ENCODE measurements at regions not wholly inside any gene's neighbourhood (a gene's known extent, or its start where the extent isn't known, plus 50 kb on each side); places are given as distances from the start of the nearest gene placed in this dataset.

- no peaks in the 10 kb centered on the region for H3K36me3 Mint-ChIP-seq
- no peaks in the 10 kb centered on the region for H3K9me3 Mint-ChIP-seq
- no peak overlapping the region for H3K27ac Mint-ChIP-seq
- TF ChIP-seq, protein P1, sequence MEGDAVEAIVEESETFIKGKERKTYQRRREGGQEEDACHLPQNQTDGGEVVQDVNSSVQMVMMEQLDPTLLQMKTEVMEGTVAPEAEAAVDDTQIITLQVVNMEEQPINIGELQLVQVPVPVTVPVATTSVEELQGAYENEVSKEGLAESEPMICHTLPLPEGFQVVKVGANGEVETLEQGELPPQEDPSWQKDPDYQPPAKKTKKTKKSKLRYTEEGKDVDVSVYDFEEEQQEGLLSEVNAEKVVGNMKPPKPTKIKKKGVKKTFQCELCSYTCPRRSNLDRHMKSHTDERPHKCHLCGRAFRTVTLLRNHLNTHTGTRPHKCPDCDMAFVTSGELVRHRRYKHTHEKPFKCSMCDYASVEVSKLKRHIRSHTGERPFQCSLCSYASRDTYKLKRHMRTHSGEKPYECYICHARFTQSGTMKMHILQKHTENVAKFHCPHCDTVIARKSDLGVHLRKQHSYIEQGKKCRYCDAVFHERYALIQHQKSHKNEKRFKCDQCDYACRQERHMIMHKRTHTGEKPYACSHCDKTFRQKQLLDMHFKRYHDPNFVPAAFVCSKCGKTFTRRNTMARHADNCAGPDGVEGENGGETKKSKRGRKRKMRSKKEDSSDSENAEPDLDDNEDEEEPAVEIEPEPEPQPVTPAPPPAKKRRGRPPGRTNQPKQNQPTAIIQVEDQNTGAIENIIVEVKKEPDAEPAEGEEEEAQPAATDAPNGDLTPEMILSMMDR (conservative IDR thresholded peaks at IDR 0.05) = no peak
- no peak for DNase-seq (ENCODE audit: extremely low spot score, unreplicated experiment)
- H3K4me3 Mint-ChIP-seq = no peak overlapping the region
- H3K27me3 Mint-ChIP-seq = no peaks in the 10 kb centered on the region
- no peaks in the 10 kb centered on the region for H3K4me1 Mint-ChIP-seq (ENCODE audit: unreplicated experiment)
These were observed 145.5 kb downstream of the MPP7 start for GRCh38 chr10:28157379-28157778.

DNA sequence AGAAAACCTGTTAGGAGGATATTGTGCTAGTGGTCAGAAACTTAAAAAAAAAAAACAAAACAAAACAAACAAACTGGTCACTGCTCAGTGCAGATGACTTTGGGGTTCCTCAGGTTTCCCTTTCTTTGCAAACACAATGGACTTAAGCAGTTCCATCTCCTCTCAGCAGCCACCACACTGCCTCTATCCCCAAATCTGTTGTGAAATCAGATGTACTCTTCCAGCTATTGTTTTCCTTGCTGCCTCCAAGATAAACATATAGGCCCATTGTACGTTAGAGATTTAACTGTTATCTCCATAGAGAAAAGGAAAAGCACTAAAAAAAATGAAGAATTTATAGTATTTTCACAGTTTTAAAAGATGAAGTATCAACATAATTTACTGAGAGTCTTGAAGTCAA is 147.1 kb downstream of the MPP7 start:
- Mint-ChIP-seq H3K4me1 (ENCODE audit: unreplicated experiment) (no peaks in the 10 kb centered on the region), H3K36me3 (no peaks in the 10 kb centered on the region), H3K4me3 (no peak overlapping the region), H3K9me3 (no peaks in the 10 kb centered on the region), H3K27me3 (peaks cover 3% of the 10 kb centered on the region), H3K27ac (no peak overlapping the region)
- TF ChIP-seq, protein P1 (conservative IDR thresholded peaks at IDR 0.05) = no peak
- DNase-seq (ENCODE audit: extremely low spot score, unreplicated experiment) = no peak

GRCh38 chr10:28151636-28152035 is 151.2 kb downstream of the MPP7 start:
- Mint-ChIP-seq H3K4me3 (no peak overlapping the region), H3K9me3 (no peaks in the 10 kb centered on the region), H3K4me1 (ENCODE audit: unreplicated experiment) (peaks cover 4% of the 10 kb centered on the region), H3K36me3 (no peaks in the 10 kb centered on the region), H3K27ac (no peak overlapping the region), H3K27me3 (peaks cover 3% of the 10 kb centered on the region)
- TF ChIP-seq, protein P1 (conservative IDR thresholded peaks at IDR 0.05) = no peak
- no peak for DNase-seq (ENCODE audit: extremely low spot score, unreplicated experiment)

DNA sequence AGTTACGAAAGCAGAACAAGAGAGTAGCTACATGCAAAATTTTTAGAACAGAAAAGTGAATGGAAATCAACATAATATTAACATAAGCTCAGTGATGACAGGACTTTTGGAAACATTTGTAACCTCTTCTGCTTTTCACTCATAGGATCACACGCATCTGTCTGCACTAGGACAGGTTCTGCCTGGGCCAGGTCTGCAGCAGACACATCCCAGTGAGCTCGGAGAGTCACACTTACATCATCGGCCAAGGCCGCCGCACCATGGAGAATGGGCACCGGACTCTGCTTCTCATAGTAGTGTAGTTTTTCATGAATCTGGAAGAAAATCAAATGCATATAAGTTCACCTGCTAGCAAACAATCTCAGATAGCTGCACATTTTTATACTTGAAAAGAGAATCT is 150.9 kb upstream of the ODAD2 start:
- Mint-ChIP-seq H3K27ac (no peak overlapping the region), H3K9me3 (no peaks in the 10 kb centered on the region), H3K27me3 (peaks cover 3% of the 10 kb centered on the region), H3K4me3 (no peak overlapping the region), H3K36me3 (no peaks in the 10 kb centered on the region), H3K4me1 (ENCODE audit: unreplicated experiment) (peaks cover 4% of the 10 kb centered on the region)
- DNase-seq (ENCODE audit: extremely low spot score, unreplicated experiment) = no peak
- TF ChIP-seq, protein P1 (conservative IDR thresholded peaks at IDR 0.05) = no peak

- no peak overlapping the region for H3K4me3 Mint-ChIP-seq
- no peaks in the 10 kb centered on the region for H3K36me3 Mint-ChIP-seq
- no peak for DNase-seq (ENCODE audit: extremely low spot score, unreplicated experiment)
- no peak overlapping the region for H3K27ac Mint-ChIP-seq
- TF ChIP-seq, protein P1 (conservative IDR thresholded peaks at IDR 0.05) = no peak
- no peaks in the 10 kb centered on the region for H3K9me3 Mint-ChIP-seq
- H3K4me1 Mint-ChIP-seq (ENCODE audit: unreplicated experiment) = peaks cover 4% of the 10 kb centered on the region
- H3K27me3 Mint-ChIP-seq = peaks cover 3% of the 10 kb centered on the region
These were observed 148.8 kb upstream of the ODAD2 start for GRCh38 chr10:28147706-28148105.

DNA sequence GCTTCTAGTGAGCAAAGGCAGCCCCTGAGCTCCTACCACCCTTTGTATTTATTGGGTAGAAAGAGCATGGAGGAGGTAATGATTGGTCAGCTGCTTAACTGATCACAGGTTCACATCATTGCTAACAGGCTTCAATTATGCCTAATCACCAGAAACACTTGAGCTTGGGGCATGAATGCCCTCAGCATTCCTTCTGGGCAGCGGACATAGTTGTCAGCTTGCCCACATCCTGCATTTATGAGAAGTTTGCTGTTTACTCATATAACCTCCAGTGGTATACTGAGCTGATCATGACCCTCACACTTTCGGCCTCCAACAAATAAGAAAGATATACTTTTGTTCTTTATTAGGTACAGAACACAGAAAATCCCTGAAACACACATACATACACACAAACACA is 140.3 kb upstream of the ODAD2 start:
- DNase-seq (ENCODE audit: extremely low spot score, unreplicated experiment) = no peak
- Mint-ChIP-seq H3K9me3 (no peaks in the 10 kb centered on the region), H3K4me3 (no peak overlapping the region), H3K36me3 (peaks cover 7% of the 10 kb centered on the region), H3K27ac (no peak overlapping the region), H3K27me3 (no peaks in the 10 kb centered on the region), H3K4me1 (ENCODE audit: unreplicated experiment) (no peaks in the 10 kb centered on the region)
- TF ChIP-seq, protein P1 (conservative IDR thresholded peaks at IDR 0.05) = no peak

All from type B pancreatic cell (in vitro differentiated cells).